GM03348 (cell line): ENCODE measurements at regions not wholly inside any gene's neighbourhood (a gene's known extent, or its start where the extent isn't known, plus 50 kb on each side); places are given as distances from the start of the nearest gene placed in this dataset.
"Not testable (repeated sequence)": the region's sequence is repeated elsewhere in the genome, so short reads cannot be mapped to it uniquely, and the experiment has no call there.

Experiments
- DNase-seq: peaks from one replicate; pipeline ENCODE4 v3.0.0; 2012; ENCODE audit warnings: low spot score

DNA sequence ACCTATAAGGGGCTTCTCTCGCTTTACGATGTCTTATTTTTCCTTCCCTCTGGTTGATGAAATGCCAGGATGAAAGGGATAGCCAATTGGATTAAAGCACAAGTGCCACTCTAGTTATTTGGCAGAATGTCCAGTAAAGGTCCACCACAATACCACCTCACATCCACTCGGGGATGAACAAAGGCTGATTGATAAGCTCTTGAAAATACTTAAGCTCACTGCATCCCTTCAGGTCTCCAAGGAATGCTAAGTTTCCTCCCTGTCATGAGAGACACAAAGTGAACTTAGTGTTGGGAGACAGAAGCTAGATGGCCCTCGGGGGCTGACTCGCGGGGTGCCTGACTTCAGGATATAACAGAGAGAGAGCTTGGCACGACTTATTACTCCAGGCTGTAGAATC, 185.9 kb upstream of the ZNF644 start:
- DNase-seq: not testable (repeated sequence)

DNA sequence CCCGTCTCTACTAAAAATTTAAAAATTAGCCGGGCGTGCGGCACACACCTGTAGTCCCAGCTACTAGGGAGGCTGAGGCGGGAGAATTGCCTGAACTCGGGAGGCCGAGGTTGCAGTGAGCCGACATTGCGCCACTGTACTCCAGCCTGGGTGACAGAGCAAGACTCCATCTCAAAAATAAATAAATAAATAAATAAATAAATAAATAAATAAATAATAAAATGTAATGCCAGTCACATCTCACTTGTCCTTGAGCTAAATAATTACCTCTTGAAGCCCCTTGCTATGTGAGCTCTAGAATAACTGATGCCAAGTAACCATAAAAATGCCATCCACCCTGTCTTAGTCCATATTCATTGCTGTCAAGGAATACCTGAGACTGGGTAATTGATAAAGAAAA, 182.3 kb upstream of the ZNF644 start:
- not testable (repeated sequence) for DNase-seq

DNA sequence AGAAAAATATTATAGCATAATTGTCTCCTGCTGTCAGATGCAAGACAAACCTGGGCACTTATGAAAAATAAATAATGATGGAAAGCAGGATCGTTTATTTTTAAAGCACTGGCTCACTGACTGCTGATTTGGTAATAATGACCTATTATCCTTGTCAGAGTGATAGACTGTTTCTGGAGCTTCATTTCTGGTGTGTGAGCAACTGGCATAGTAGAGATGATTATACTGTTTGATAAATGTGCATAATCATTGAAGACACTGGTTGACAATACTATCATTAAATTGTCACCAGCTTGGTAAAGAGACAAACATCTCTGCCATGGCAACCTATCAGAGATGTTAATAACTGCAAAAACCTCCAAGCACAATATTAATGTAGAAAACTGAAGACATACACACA, 179.9 kb upstream of the ZNF644 start:
- no peak for DNase-seq

DNA sequence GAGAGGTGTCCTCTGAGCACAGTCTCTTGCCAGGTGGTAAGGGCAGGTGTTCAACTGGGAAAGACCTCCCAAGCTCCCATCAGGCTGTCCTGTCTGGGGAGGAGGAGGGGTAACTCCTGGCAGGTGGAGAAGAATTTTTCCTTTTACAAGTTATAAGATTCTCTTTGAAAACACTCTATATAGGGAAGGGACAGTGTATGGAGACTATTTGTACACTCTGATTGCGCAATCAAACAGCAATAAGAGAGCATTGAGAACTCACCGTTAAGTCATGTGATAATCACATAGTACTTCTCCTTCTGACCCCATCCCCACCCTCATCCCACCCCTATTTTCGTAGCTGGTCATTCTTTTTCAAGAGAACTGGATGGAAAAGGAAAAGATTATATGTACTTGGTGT, 179.3 kb upstream of the ZNF644 start:
- DNase-seq: no peak

DNA sequence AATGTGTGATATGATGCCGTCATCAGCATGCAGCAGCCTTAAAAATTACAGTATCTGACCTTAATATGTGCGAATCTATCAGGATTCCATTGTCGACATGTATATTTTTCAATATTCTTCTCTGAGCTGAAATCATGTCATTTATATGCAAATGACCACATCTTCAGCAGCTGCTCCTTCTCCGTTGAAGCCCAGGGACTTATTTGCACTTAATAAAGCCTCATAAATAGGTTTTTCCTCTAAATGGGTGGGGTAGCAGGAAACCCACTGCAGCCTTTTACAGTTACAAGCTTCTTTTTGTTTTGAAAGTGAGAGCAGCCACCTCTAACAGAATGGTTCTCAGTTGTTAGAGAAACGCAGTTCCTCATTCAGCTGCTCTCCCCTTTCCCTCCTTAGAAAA, 178.8 kb upstream of the ZNF644 start:
- no peak for DNase-seq

DNA sequence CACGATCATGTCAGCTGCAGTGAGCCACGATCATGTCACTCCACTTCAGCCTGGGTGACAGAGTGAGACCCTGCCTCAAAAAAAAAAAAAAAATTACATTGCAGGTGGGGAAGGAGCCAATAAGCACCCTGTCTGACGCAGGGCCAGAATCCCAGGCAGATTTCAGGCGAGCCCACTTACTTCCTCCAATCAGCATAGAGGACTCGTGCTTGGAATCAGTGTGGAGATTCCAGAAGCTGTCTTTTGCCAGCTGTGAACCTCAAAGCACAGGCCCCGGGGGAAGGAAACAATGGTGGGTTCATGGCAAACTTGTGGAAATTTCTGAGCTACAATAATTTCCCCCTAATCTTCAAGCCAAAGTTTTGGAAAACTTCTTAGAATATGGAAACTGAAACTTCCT, 178.2 kb upstream of the ZNF644 start:
- no peak for DNase-seq

DNA sequence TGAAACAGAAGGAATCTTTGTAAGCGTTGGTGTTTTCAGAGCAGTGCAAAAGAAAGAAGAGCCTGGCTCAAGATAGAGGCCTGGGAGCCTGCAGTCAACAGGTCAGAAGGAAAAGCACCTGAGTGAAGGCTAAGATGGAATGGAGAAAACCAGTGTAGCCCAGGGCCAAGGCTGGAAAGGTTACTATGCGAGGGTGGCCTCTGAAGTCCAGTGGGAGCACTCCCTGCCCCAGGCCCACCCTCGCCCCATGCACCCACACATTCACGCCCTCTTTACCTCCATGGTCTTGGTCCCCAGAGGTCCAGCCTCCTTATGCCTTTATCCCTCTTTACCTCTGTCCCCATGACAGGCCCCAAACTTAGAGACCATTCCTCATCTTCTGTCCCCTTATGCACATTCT, 169.2 kb upstream of the ZNF644 start:
- no peak for DNase-seq

DNA sequence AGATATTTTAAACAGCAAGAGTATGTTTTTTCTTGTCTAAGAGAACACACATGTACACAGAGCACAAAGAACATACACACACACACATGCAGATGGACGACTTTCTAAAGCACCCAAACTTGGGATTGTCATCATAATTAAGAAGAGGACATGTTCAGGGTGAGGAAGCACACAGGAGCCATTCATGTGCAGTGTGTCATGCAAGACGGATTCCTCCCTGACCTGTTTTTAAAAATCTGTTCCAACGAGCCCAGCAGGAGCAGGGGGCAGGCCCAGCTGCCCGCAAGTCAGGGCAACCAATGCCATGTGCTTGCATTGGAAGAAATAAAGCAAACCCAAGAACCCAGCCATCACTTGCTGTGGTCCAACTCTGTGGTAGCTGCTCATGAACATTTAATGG, 167.3 kb upstream of the ZNF644 start:
- DNase-seq: no peak

DNA sequence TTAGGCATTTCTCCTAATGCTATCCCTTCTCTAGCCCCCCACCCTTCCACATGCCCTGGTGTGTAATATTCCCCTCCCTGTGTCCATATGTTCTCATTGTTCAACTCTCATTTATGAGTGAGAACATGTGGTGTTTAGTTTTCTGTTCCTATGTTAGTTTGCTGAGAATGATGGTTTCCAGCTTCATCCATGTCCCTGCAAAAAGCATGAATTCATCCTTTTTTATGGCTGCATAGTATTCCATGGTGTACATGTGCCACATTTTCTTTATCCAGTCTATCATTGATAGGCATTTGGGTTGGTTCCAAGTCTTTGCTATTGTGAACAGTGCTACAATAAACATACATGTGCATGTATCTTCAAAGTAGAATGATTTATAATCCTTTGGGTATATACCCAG, 161.0 kb upstream of the ZNF644 start:
- not testable (repeated sequence) for DNase-seq

DNA sequence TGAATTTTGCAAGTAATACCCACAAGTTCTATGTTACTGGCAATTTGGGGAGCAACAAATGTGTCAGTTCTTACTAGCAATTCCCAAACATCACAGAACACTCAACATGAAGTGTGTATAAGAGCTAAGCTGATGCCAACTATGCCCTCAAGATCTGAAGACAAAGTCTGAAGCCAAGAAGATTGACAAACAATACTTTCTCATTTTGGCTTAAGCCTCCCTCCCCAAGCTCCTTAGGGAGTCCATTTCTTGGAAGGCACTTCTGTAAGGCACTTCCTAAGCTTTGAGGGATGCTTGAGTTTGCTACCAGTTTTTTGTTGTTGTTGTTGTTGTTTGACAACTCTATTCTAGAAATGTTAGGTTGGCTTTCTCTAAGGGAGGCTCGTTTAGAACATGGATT, 154.4 kb upstream of the ZNF644 start:
- DNase-seq: no peak

DNA sequence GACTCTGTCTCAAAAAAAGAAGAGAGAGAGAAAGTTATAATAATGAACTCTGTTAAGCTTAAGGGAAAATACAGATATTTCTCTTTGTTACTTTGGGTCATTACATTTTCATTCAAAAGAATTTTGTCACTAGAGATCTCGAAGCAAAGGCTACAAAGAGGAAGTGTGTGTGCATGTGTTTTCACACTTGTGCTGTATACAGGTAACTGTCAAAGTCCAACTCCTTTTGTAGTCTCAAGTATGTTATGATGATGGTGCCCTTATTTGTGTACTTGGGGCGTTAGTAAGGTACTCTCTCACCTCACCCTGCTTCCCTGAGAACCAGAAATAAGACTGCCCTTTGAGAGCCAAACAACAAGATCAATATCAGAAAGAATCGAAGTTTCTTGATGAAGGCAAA, 152.9 kb upstream of the ZNF644 start:
- DNase-seq: no peak

DNA sequence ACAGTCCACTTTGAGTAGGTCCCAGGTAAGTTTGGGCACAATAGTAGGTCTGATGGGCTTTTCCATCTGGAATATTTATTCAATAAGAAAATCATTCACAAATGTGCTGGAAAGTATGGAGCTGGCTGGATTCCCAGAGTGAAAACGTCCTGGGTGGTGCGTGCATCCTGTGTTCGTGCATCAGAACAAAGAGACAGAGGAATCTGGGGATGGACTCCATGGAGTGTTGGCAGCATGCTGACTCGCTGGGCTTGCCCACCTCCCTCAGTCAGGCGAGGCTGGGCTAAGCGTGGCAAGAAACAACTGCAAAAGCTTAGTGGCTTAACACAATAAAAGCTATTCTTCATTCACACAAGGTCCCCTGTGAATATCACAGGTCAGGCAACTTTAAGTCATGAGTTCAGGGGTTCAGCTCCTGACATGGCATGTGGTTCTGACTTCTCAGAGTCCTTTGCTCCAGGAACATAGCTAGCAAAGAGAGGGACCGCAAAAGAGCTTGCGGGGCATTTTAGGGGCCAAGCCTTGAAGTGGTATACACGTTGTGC, 151.6 kb upstream of the ZNF644 start:
- no peak for DNase-seq

DNA sequence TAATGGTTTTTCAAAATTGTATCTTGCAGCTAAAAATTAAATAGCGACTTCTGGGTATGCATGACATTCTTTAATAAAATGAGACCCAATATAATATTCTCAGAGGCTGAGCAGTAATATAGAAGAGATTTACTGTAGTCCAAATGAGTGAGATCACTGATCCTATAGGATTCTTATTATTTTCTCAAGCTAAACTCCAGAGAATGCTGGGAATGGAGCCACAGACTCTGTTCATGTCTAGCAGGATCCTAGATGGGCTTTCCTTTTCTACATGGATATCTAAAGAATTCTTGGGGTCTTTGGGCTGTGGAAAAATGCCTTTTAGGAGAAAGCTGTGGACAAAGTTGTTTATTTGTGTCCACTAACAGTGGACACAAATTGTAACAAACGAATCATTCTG, 150.7 kb upstream of the ZNF644 start:
- DNase-seq: no peak

DNA sequence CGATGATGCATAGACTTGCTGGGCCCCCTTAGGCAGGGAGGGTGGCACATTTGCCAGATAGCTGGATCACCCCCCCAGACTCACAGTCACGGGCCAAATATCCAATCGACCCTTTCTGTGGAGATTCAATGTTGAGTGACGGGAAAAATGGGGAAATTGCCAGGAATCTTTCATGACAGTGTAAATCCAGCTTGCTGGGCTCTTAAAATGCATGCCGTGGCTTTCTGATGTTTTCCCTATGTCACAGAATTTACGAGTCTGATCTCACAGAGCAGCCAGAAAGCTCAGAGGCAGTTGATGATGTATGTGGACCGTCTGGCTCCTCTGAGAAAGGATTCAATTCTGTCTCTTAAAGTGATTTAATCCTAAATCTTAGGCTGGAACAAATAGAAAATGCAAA, 150.1 kb upstream of the ZNF644 start:
- no peak for DNase-seq

DNA sequence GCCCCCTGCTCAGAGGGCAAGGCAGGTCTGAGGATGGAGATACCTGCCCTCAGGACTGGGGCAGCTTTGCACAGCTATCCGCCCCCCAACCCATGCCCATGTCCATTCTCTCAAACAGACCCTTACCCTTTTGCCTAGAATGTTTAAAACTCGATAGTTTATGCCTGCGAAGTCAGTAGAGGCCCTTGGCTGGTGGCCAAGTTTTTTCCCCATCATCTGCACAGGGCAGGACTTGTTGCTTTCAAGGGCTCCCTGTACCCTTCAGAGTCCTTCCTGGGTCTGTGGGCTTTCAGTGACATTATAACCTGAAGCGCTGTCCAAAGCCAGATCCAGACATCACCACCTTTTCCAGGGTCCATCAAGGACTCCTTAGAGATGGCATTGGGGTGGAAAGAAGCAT, 148.7 kb upstream of the ZNF644 start:
- no peak for DNase-seq

DNA sequence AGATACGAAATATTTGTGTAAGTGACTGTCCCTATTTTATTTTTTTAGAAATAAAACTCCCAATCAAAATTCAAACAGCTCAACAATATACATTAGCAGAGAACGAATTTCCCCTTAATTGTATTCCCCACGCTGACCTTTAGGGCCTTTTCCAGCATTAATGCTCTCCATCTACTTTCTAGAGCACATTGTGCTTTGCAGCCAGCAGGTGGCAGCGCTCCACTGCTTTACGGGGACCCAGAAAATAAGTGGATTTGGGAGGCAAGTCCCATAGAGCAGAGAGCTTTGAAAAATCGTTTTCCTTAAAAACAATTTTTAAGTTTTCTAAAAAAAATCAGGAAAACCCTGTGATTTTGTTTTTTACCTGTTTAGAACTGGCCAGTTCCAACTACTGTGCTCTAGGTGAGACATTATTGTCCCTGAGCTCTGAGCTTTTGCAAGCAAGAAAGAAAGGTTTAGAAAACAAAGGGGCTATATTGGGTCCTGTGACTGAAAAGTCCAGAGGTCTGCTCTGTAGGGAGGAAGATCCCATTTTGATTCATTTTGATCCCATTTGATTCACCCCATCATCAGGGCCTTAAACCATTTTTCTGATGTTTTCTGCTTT, 144.4 kb upstream of the ZNF644 start:
- peak; percentile 77 for DNase-seq

DNA sequence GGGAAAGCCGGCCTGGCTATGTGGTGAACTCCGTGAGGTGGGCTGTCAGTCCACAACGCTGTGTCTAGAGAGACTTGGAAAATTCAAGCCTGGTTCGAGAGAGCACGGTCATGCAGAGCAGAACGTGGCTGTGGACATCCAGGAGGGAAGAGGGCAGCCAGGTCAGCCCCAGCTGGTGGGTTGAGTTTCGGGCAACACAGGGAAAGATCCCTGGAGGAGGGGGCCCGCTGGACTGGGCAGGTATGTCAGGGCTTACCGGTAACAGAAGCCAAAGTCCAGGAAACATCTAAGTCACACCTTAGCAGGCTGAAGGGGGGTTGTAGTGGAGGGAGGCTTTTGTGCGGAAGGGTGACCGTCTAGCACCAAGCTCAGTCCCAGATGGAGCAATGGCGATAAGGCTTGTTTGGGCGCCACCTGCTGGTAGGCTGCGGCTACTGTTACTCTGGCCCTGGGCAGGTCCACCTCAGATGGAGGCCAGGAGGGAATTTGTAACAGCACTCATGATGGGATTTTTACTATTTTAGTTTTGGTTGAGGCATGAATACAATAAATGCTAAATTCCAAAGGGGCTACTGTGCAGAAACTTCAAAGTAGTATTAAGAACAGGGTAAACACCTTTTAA, 143.3 kb upstream of the ZNF644 start:
- peak; percentile 89 for DNase-seq

DNA sequence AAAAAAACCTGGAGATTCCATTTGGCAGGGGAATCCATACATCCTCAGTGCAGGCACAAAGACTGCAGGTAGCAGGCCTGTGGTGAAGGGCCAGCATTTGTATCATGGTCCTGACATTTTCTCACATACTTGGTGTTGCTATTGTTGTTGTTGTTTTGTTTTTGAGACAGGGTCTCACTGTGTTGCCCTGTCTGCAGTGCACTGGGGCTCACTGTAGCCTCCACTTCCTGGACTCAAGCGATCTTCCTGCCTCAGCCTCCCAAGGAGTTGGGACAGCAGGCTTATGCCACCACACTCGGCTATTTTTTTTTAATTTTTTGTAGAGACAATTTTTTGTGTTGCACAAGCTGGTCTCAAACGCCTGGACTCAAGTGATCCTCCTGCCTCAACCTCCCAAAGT, 140.8 kb upstream of the ZNF644 start:
- DNase-seq: no peak

DNA sequence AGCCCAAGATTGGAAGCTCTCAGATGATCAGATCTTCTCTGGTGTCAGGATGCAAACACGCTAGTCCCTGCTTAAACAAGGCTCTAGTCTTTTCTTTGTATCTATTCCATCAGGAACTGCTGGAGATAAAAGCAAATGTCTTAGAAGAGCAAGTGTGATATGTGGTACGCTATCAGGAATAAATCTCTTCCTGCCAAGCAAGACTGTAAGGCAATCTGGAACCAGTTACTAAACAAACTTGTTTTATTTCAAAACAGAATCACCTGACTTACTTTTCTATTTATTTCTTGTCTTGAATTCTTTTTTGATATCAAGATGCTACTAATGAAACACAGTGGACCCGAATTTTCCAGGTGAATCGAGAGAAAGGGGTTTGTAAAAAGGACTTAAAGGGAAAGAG, 139.9 kb upstream of the ZNF644 start:
- no peak for DNase-seq

DNA sequence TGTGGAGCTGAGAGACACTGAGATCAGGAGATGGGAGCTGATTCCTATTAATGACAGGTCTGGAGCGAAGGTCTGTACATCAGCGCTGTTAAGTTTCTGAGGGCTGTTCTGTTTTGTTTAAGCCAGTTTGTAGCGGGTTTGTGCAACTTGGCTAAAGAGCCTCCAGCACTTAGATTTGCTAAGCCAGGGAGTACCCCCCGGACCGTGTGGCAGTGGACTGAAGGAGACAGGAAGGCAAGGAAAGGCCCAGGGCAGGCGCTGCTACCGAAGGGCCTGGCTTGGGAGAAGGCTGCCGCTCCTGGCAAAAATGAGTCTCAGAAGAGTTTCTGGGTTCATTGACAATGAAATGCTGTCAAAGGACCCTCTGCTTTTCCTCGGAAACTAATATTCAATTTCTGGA, 139.3 kb upstream of the ZNF644 start:
- DNase-seq: no peak

DNA sequence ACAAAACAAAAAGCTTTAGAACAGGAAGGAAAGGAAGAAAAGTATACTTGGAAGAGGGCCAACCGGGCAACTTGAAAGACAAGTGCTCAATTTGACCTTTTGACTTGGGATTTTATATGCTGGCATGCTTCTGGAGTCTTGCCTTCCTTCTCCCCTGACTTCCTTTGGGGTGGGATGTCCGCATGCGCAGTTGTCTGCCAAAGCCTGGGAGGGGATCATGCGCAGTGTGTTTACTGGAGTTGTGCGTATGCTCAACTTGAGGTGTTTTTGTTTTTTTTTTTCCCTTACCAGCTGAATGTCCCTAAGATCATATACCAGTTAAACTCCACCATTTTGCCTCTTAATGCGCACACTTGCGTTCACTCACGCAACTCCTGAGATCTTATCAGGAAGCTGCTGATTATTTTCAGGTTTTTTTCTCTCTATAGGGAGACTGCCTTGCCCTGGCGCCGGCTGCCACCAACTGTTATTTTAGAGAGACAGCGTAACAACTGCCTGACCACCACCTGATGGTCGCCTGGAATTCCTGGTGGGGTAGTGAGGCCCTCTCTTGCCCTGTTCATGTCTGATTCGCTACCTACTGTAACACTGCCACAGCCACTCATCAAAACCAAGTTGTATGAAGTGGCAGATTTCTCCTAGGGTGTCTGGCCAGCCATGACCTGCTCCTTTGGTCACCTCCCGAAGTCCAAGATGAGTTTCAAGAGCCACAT, 138.7 kb upstream of the ZNF644 start:
- DNase-seq: no peak

DNA sequence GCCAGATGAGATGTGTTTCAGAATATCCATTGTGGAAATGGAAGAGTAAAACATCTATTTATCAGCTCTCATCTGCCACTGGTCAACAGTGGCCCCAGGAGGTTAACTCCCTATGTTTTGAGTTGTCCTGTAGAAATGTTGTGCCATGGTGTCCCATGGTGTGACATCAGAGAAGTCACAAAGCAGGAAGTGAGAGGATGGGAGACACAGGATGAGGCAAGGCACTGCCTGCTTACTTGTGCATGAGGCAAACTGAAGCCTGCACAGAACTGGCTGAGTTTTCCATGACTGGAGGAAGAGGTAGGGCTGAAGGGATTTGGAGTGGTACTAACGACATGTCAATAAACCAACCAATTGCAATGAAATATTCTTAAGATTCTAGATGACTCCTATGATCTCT, 131.5 kb upstream of the ZNF644 start:
- no peak for DNase-seq

DNA sequence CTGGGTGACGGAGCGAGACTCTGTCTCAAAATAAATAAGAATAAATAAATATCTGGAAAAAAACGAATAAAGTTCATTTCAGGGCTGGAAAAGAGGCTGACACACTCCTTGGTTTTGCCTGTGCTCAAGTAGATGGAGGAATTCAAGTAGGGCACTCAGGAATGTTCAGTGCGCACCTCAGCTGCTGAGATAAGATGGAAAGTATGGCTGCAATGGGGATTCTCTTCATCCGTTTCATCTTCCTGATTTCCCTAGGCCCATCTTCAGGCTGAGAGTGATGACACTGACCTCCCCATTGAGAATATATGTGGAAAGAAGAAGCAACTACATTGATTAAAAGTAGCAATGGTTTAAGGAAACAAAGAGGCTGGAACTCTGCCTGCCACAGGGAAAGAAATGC, 130.5 kb upstream of the ZNF644 start:
- no peak for DNase-seq

DNA sequence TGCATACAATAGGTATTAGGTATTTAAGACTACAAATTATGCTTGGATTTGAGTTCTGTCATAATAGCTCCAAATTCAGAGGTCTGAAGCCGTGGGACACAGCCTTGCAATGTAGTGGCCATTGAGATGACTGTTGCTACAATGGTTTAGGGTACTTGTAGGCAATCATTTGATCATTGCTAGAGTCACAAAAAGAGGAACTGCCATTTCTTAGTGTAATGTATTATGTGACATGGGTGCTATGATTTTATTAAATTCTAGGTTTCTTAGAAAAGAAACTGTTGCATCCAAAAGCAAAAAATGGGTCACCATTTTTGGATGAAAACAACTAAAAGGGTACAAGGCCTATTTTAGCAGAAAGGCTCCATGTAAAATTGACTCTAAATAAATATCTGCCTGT, 129.9 kb upstream of the ZNF644 start:
- DNase-seq: no peak
